ENCODE measurements at regions not wholly inside any gene's neighbourhood (a gene's known extent, or its start where the extent isn't known, plus 50 kb on each side); places are given as distances from the start of the nearest gene placed in this dataset.

- TF ChIP-seq POLR2A (IDR thresholded peaks at IDR 0.05) (no peak), CTCF (IDR thresholded peaks at IDR 0.05) (no peak)
These were observed 120.6 kb downstream of the GATA6 start for GRCh38 chr18:22290004-22290403.

Measured in heart left ventricle (tissue), 13 donors.